ENCODE measurements at regions not wholly inside any gene's neighbourhood (a gene's known extent, or its start where the extent isn't known, plus 50 kb on each side); places are given as distances from the start of the nearest gene placed in this dataset.

DNA sequence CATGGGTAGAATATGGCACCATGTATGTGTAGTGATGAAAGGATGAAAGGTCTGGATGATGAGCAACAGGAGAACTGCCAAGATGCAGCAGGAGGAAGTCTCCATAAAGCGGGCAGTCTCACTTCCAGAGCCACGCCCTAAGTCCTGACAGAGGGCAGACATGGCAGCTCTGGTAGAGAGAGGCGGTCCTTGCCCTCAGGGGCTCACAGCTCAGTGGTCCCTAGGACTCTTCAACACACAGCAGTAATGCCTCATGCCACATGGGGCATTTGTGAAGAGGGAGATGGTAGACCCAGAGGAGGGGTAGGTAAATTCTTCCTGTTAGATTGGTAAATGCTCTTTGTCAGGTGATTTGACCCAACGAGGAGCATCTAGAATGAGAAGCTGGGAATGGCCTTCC lies 1088.4 kb downstream of the BCL11B start:
- DNase-seq (ENCODE audit: insufficient read length, low spot score) (no peak), FAIRE-seq (no peak)
- no peak for TF ChIP-seq CTCF (IDR thresholded peaks at IDR 0.05; ENCODE audit: insufficient read depth, missing control alignments)

DNA sequence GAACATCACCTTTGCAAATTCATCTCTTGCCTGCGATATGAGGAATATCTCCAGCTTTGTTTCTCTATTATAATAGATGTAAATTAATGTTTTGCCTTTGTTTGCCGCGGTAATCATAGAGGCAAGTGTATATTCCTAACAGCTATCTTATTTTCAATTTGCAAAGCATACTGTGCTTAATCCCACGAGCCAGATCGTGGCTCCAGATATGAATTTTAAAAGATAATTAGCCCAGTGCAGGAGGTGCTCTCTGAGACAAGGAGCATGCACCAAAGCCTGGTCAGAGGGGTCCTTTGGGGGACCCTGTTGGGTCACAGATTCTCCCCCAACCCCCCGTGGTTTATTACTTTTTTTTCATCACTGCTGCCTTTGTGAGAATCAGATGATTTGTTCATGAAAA lies 1087.5 kb downstream of the BCL11B start:
- no peak for DNase-seq (ENCODE audit: insufficient read length, low spot score)

GRCh38 chr14:98185036-98185435 lies 1087.0 kb downstream of the BCL11B start:
- no peak for DNase-seq (ENCODE audit: insufficient read length, low spot score)
- no peak for FAIRE-seq
- no peak for TF ChIP-seq CTCF (IDR thresholded peaks at IDR 0.05; ENCODE audit: insufficient read depth, missing control alignments)

More for the DNA sequence above, 1087.5 kb downstream of the BCL11B start:
- TF ChIP-seq CTCF (IDR thresholded peaks at IDR 0.05; ENCODE audit: insufficient read depth, missing control alignments): no peak
- FAIRE-seq: no peak

DNA sequence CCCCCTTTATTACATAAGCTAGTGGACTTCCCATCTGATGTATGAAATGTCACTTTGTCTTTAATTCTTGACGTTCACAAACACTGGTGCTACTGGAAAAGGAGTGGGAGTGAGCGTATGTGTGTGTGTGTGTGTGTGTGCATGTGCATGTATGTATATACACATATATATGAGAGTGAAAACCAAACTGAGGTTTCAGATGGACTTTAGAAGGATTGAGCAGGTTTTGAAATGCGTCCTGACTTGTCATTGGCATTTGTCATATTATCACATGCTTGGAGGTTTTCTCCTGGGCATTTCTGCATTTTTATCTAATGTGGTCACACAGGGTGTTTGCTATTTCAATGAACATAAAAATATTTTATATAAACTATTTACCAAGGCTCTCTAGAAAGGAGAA lies 1085.9 kb downstream of the BCL11B start:
- FAIRE-seq: no peak
- TF ChIP-seq CTCF (IDR thresholded peaks at IDR 0.05; ENCODE audit: insufficient read depth, missing control alignments): no peak
- DNase-seq (ENCODE audit: insufficient read length, low spot score): no peak

DNA sequence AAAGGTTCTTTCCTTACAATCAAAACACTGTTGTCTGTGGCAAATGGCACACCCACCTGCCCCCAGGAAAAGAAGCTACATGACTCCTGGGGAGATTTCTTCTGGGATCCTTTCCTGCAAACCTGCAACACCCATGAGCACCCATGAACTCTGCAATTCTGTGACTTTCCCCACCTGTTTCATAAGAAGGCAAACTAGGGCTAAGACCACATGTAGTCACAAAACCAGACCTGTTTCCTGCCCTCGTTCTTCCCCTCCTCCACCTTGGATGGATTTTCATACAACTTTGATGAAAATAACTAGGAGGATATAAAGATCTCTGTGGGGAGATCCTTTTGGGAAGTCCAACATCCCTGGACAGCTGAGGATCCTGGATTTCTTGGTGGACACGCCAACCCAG lies 1084.7 kb downstream of the BCL11B start:
- no peak for TF ChIP-seq CTCF (IDR thresholded peaks at IDR 0.05; ENCODE audit: insufficient read depth, missing control alignments)
- no peak for DNase-seq (ENCODE audit: insufficient read length, low spot score)
- FAIRE-seq: no peak

DNA sequence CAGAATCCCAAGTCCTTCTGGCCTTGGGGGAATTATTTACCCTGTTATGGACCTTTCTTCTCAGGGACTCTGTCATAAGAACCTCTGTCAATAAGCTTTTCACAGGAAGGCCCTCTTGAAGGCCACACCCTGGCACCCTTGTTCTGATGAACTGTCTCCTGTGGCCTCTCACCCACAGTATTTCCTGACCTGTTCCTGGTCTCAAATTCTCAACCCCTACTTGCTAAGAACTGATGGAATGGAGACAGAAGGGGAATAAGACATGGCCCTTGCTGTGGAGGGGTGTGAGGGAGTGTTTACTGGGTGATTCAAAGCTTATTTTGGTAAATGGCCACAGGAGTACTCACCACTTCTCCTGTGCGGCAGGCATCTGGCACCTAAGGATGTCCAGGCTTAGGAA lies 1082.9 kb downstream of the BCL11B start:
- FAIRE-seq: no peak
- no peak for TF ChIP-seq CTCF (IDR thresholded peaks at IDR 0.05; ENCODE audit: insufficient read depth, missing control alignments)
- DNase-seq (ENCODE audit: insufficient read length, low spot score): no peak

DNA sequence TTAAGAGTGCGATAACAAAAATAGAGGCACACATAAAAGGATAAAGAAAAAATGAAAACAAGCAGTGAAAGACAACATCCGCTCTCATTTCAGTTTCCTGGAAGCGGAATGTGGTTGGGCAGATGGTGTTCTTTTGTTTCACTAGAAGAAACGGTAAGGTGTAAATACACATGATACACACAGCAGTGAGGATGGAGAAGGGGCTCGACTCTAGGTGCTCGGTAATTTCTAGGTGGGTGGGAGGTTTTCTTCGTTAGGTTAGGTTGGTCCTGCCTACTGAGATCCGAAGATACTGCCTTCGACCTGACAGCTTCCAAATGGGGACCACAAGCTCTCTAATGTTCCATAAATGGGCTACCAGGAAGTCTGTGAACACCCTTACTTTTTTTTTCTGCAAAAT lies 1082.5 kb downstream of the BCL11B start:
- no peak for TF ChIP-seq CTCF (IDR thresholded peaks at IDR 0.05; ENCODE audit: insufficient read depth, missing control alignments)
- FAIRE-seq (no peak), DNase-seq (ENCODE audit: insufficient read length, low spot score) (no peak)
